ENCODE measurements at regions not wholly inside any gene's neighbourhood (a gene's known extent, or its start where the extent isn't known, plus 50 kb on each side); places are given as distances from the start of the nearest gene placed in this dataset.

DNA sequence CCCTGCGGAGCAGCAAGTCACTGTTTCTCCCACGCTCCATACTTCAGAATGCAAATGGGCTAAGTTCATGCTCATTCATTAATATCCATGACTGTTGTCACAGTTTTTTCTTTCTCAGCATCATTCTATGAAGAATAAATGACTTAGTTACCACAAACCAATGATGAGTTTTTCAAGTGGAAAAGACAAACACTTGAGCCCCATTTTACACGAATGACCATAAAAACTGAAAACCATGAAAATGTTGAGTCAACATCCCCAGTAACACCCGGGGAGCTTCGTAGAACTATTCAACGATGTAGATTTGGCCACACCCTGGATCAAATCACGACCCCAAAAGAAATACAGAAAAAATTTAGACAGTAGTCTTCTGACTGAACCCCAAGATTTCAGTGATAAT is 99.8 kb upstream of the GJB6 start:
- H3K9me3 ChIP-seq, result no peaks in the 10 kb centered on the region
- TF ChIP-seq, protein P1, sequence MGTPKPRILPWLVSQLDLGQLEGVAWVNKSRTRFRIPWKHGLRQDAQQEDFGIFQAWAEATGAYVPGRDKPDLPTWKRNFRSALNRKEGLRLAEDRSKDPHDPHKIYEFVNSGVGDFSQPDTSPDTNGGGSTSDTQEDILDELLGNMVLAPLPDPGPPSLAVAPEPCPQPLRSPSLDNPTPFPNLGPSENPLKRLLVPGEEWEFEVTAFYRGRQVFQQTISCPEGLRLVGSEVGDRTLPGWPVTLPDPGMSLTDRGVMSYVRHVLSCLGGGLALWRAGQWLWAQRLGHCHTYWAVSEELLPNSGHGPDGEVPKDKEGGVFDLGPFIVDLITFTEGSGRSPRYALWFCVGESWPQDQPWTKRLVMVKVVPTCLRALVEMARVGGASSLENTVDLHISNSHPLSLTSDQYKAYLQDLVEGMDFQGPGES (IDR thresholded peaks at IDR 0.05; ENCODE audit: low read depth, low read length), result no peak
- TF ChIP-seq REST (IDR thresholded peaks at IDR 0.05; ENCODE audit: low read depth, low read length) (no peak), ELF1 (IDR thresholded peaks at IDR 0.05) (no peak), TCF12 (IDR thresholded peaks at IDR 0.05) (no peak), NRF1 (IDR thresholded peaks at IDR 0.05; ENCODE audit: low read depth, low read length) (no peak), SIN3A (IDR thresholded peaks at IDR 0.05; ENCODE audit: borderline replicate concordance, low read depth, low read length) (no peak), POLR2AphosphoS5 (IDR thresholded peaks at IDR 0.05; ENCODE audit: low read depth, low read length) (no peak), RXRA (IDR thresholded peaks at IDR 0.05; ENCODE audit: borderline replicate concordance, low read depth) (no peak), MEF2A (IDR thresholded peaks at IDR 0.05; ENCODE audit: borderline replicate concordance, low read depth) (no peak), FOXM1 (IDR thresholded peaks at IDR 0.05; ENCODE audit: low read depth) (no peak), GATA2 (CRISPR knock-in tag; IDR thresholded peaks at IDR 0.05) (no peak), TEAD4 (IDR thresholded peaks at IDR 0.05; ENCODE audit: borderline replicate concordance, insufficient read depth) (no peak), MXI1 (IDR thresholded peaks at IDR 0.05; ENCODE audit: low read depth, low read length) (no peak), NFIC (IDR thresholded peaks at IDR 0.05; ENCODE audit: borderline replicate concordance) (no peak), GABPA (IDR thresholded peaks at IDR 0.05; ENCODE audit: low read depth) (no peak)
- TF ChIP-seq, protein P2, sequence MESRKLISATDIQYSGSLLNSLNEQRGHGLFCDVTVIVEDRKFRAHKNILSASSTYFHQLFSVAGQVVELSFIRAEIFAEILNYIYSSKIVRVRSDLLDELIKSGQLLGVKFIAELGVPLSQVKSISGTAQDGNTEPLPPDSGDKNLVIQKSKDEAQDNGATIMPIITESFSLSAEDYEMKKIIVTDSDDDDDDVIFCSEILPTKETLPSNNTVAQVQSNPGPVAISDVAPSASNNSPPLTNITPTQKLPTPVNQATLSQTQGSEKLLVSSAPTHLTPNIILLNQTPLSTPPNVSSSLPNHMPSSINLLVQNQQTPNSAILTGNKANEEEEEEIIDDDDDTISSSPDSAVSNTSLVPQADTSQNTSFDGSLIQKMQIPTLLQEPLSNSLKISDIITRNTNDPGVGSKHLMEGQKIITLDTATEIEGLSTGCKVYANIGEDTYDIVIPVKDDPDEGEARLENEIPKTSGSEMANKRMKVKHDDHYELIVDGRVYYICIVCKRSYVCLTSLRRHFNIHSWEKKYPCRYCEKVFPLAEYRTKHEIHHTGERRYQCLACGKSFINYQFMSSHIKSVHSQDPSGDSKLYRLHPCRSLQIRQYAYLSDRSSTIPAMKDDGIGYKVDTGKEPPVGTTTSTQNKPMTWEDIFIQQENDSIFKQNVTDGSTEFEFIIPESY (IDR thresholded peaks at IDR 0.05; ENCODE audit: borderline replicate concordance, low read depth), result no peak
- TF ChIP-seq, protein P3, sequence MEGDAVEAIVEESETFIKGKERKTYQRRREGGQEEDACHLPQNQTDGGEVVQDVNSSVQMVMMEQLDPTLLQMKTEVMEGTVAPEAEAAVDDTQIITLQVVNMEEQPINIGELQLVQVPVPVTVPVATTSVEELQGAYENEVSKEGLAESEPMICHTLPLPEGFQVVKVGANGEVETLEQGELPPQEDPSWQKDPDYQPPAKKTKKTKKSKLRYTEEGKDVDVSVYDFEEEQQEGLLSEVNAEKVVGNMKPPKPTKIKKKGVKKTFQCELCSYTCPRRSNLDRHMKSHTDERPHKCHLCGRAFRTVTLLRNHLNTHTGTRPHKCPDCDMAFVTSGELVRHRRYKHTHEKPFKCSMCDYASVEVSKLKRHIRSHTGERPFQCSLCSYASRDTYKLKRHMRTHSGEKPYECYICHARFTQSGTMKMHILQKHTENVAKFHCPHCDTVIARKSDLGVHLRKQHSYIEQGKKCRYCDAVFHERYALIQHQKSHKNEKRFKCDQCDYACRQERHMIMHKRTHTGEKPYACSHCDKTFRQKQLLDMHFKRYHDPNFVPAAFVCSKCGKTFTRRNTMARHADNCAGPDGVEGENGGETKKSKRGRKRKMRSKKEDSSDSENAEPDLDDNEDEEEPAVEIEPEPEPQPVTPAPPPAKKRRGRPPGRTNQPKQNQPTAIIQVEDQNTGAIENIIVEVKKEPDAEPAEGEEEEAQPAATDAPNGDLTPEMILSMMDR (IDR thresholded peaks at IDR 0.05), result no peak
- TF ChIP-seq, protein P4, sequence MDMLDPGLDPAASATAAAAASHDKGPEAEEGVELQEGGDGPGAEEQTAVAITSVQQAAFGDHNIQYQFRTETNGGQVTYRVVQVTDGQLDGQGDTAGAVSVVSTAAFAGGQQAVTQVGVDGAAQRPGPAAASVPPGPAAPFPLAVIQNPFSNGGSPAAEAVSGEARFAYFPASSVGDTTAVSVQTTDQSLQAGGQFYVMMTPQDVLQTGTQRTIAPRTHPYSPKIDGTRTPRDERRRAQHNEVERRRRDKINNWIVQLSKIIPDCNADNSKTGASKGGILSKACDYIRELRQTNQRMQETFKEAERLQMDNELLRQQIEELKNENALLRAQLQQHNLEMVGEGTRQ (IDR thresholded peaks at IDR 0.05; ENCODE audit: borderline replicate concordance, low read depth, low read length), result no peak
- TF ChIP-seq, protein P5, sequence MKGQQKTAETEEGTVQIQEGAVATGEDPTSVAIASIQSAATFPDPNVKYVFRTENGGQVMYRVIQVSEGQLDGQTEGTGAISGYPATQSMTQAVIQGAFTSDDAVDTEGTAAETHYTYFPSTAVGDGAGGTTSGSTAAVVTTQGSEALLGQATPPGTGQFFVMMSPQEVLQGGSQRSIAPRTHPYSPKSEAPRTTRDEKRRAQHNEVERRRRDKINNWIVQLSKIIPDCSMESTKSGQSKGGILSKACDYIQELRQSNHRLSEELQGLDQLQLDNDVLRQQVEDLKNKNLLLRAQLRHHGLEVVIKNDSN (IDR thresholded peaks at IDR 0.05; ENCODE audit: borderline replicate concordance, low read depth), result no peak
- no peaks in the 10 kb centered on the region for H3K36me3 ChIP-seq (replicated peaks in 1 of 2; ENCODE audit: control insufficient read depth in 1 of 2, insufficient read depth in 2 of 2, low read length in 1 of 2)
- H2AFZ ChIP-seq (ENCODE audit: low read depth), result no peak overlapping the region
- no peaks in the 10 kb centered on the region for H3F3A ChIP-seq (replicated peaks; ENCODE audit: insufficient read depth)
- peaks cover 26% of the 10 kb centered on the region; the same call in 1 of the 2 replicates for H3K27me3 ChIP-seq (ENCODE audit: insufficient read depth)
- WGBS (ENCODE audit: low lambda C conversion rate), result 20% methylated on average over 7 of the region's 7 CpGs
- H3K9me2 ChIP-seq, result no peaks in the 10 kb centered on the region
- no peaks in the 10 kb centered on the region; a peak in 1 of 4 replicates for H3K4me1 ChIP-seq (ENCODE audit: control insufficient read depth in 1 of 2, insufficient read depth in 2 of 2, low read depth in 1 of 2, low read length in 1 of 2)
- H3K4me2 ChIP-seq, result no peak overlapping the region
- H3K9ac ChIP-seq, result no peak overlapping the region
- H3K79me2 ChIP-seq (ENCODE audit: insufficient read depth), result no peaks in the 10 kb centered on the region
- CTCF ChIA-PET, result interaction anchor here (0.6 kb wide), 1 partner anchor 419 kb away, joined by 3 read pairs; no protein-coding TSS in a partner anchor
- POLR2A ChIA-PET, result no interaction called here
- DNase-seq, result no peak
- H4K20me1 ChIP-seq (ENCODE audit: insufficient read depth), result no peaks in the 10 kb centered on the region
- H3K27ac ChIP-seq (ENCODE audit: low read depth in 2 of 2, low read length in 1 of 2), result no peak overlapping the region
- H3K4me3 ChIP-seq (ENCODE audit: low read depth in 2 of 2, low read length in 1 of 2), result no peak overlapping the region
